ENCODE measurements at regions not wholly inside any gene's neighbourhood (a gene's known extent, or its start where the extent isn't known, plus 50 kb on each side); places are given as distances from the start of the nearest gene placed in this dataset.
"Not testable (repeated sequence)": the region's sequence is repeated elsewhere in the genome, so short reads cannot be mapped to it uniquely, and the experiment has no call there.

- no peak for TF ChIP-seq HNF4G (IDR thresholded peaks at IDR 0.05)
- no peak for TF ChIP-seq NR2F2 (IDR thresholded peaks at IDR 0.05)
These were observed 84.2 kb upstream of the WDFY3 start for GRCh38 chr4:85050736-85051135.

GRCh38 chr4:85051526-85051925 is 85.0 kb upstream of the WDFY3 start:
- Histone ChIP-seq H3K4me3 (ENCODE audit: low read depth in 1 of 3, low read length in 3 of 3) (no peak overlapping the region), H3K4me1 (ENCODE audit: control insufficient read depth in 4 of 4, insufficient read depth in 4 of 4, low read length in 3 of 4) (no peaks in the 10 kb centered on the region), H3K9me3 (ENCODE audit: control insufficient read depth in 4 of 4, low read length in 3 of 4) (peaks cover 0 to 3% (median 0%) of the 10 kb centered on the region in 4 donors), H3K27ac (ENCODE audit: low read depth in 1 of 2, low read length in 2 of 2) (no peak overlapping the region), H3K27me3 (ENCODE audit: control insufficient read depth in 4 of 4, insufficient read depth in 4 of 4, low read length in 3 of 4) (no peaks in the 10 kb centered on the region), H3K36me3 (ENCODE audit: control insufficient read depth in 4 of 4, insufficient read depth in 3 of 4, low read depth in 1 of 4, low read length in 3 of 4) (no peaks in the 10 kb centered on the region), H3K9ac (ENCODE audit: low read depth in 1 of 2, low read length in 2 of 2) (no peak overlapping the region)
- no peak for DNase-seq (ENCODE audit: low spot score)
- TF ChIP-seq NR2F2 (IDR thresholded peaks at IDR 0.05) (no peak), FOXA2 (IDR thresholded peaks at IDR 0.05) (no peak), CTCF (IDR thresholded peaks at IDR 0.05; ENCODE audit: low read depth, low read length, missing input control) (no peak), YY1 (IDR thresholded peaks at IDR 0.05) (no peak), EGR1 (IDR thresholded peaks at IDR 0.05; ENCODE audit: low read depth in 2 of 2) (no peak), TAF1 (conservative IDR thresholded peaks at IDR 0.05) (no peak), REST (IDR thresholded peaks at IDR 0.05) (no peak), MAX (IDR thresholded peaks at IDR 0.05) (no peak), HNF4G (IDR thresholded peaks at IDR 0.05) (no peak), RXRA (IDR thresholded peaks at IDR 0.05) (no peak), GABPA (IDR thresholded peaks at IDR 0.05 in 1 of 2, conservative IDR thresholded peaks at IDR 0.05 in 1 of 2) (no peak), HNF4A (conservative IDR thresholded peaks at IDR 0.05) (no peak), SP1 (IDR thresholded peaks at IDR 0.05) (no peak), RAD21 (IDR thresholded peaks at IDR 0.05) (no peak), JUND (IDR thresholded peaks at IDR 0.05) (no peak), FOXA1 (IDR thresholded peaks at IDR 0.05) (no peak)
- TF ChIP-seq, protein P1, sequence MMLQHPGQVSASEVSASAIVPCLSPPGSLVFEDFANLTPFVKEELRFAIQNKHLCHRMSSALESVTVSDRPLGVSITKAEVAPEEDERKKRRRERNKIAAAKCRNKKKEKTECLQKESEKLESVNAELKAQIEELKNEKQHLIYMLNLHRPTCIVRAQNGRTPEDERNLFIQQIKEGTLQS (IDR thresholded peaks at IDR 0.05), result no peak
- TF ChIP-seq, protein P2, sequence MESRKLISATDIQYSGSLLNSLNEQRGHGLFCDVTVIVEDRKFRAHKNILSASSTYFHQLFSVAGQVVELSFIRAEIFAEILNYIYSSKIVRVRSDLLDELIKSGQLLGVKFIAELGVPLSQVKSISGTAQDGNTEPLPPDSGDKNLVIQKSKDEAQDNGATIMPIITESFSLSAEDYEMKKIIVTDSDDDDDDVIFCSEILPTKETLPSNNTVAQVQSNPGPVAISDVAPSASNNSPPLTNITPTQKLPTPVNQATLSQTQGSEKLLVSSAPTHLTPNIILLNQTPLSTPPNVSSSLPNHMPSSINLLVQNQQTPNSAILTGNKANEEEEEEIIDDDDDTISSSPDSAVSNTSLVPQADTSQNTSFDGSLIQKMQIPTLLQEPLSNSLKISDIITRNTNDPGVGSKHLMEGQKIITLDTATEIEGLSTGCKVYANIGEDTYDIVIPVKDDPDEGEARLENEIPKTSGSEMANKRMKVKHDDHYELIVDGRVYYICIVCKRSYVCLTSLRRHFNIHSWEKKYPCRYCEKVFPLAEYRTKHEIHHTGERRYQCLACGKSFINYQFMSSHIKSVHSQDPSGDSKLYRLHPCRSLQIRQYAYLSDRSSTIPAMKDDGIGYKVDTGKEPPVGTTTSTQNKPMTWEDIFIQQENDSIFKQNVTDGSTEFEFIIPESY (IDR thresholded peaks at IDR 0.05), result no peak
- 18% methylated on average over 2 of the region's 2 CpGs for WGBS

More at GRCh38 chr4:85050736-85051135, 84.2 kb upstream of the WDFY3 start:
- H3K4me3 ChIP-seq (ENCODE audit: low read depth in 1 of 3, low read length in 3 of 3), result no peak overlapping the region
- WGBS, result 22% methylated on average over 1 of the region's 1 CpG
- H3K36me3 ChIP-seq (ENCODE audit: control insufficient read depth in 4 of 4, insufficient read depth in 3 of 4, low read depth in 1 of 4, low read length in 3 of 4), result no peaks in the 10 kb centered on the region
- H3K9ac ChIP-seq (ENCODE audit: low read depth in 1 of 2, low read length in 2 of 2), result no peak overlapping the region
- H3K9me3 ChIP-seq (ENCODE audit: control insufficient read depth in 4 of 4, low read length in 3 of 4), result peaks cover 0 to 3% (median 0%) of the 10 kb centered on the region in 4 donors
- no peaks in the 10 kb centered on the region for H3K27me3 ChIP-seq (ENCODE audit: control insufficient read depth in 4 of 4, insufficient read depth in 4 of 4, low read length in 3 of 4)
- H3K4me1 ChIP-seq (ENCODE audit: control insufficient read depth in 4 of 4, insufficient read depth in 4 of 4, low read length in 3 of 4), result no peaks in the 10 kb centered on the region
- no peak for DNase-seq (ENCODE audit: low spot score)
- no peak overlapping the region for H3K27ac ChIP-seq (ENCODE audit: low read depth in 1 of 2, low read length in 2 of 2)

DNA sequence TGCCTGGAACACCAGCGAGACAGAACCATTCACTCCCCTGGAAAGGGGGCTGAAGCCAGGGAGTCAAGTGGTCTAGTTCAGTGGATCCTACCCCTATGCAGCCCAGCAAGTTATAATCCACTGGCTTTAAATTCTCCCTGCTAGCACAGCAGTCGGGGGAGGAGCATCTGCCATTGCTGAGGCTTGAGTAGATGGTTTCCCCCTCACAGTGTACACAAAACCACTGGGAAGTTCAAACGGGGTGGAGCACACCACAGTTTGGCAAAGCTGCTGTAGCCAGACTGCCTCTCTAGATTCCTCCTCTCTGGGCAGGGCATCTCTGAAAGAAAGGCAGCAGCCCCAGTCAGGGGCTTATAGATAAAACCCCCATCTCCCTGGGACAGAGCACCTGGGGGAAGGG is 88.4 kb upstream of the WDFY3 start:
- WGBS, result 53% methylated on average over 3 of the region's 3 CpGs
- not testable (repeated sequence) for H3K36me3 ChIP-seq (ENCODE audit: control insufficient read depth in 4 of 4, insufficient read depth in 3 of 4, low read depth in 1 of 4, low read length in 3 of 4); DNase-seq (ENCODE audit: low spot score); H3K27me3 ChIP-seq (ENCODE audit: control insufficient read depth in 4 of 4, insufficient read depth in 4 of 4, low read length in 3 of 4); H3K4me3 ChIP-seq (ENCODE audit: low read depth in 1 of 3, low read length in 3 of 3); H3K9ac ChIP-seq (ENCODE audit: low read depth in 1 of 2, low read length in 2 of 2); H3K4me1 ChIP-seq (ENCODE audit: control insufficient read depth in 4 of 4, insufficient read depth in 4 of 4, low read length in 3 of 4); H3K27ac ChIP-seq (ENCODE audit: low read depth in 1 of 2, low read length in 2 of 2); H3K9me3 ChIP-seq (ENCODE audit: control insufficient read depth in 4 of 4, low read length in 3 of 4)
